ENCODE measurements at regions not wholly inside any gene's neighbourhood (a gene's known extent, or its start where the extent isn't known, plus 50 kb on each side); places are given as distances from the start of the nearest gene placed in this dataset.

GRCh38 chr1:187872550-187872949 lies 1043.8 kb downstream of the PLA2G4A start:
- DNase-seq (ENCODE audit: low read depth): no peak
- no peak for TF ChIP-seq CTCF (conservative IDR thresholded peaks at IDR 0.05; ENCODE audit: low read depth, low read length)
- no peak overlapping the region for H3K4me3 ChIP-seq (ENCODE audit: low read length)

GRCh38 chr1:187873126-187873525 lies 1044.4 kb downstream of the PLA2G4A start:
- no peak overlapping the region for H3K4me3 ChIP-seq (ENCODE audit: low read length)
- TF ChIP-seq CTCF (conservative IDR thresholded peaks at IDR 0.05; ENCODE audit: low read depth, low read length): no peak
- DNase-seq (ENCODE audit: low read depth): peak; percentile 2

GRCh38 chr1:187876775-187877174 lies 1048.0 kb downstream of the PLA2G4A start:
- H3K4me3 ChIP-seq (ENCODE audit: low read length): no peak overlapping the region
- no peak for DNase-seq (ENCODE audit: low read depth)
- TF ChIP-seq CTCF (conservative IDR thresholded peaks at IDR 0.05; ENCODE audit: low read depth, low read length): no peak

GRCh38 chr1:187877220-187877619 lies 1048.5 kb downstream of the PLA2G4A start:
- no peak for DNase-seq (ENCODE audit: low read depth)
- H3K4me3 ChIP-seq (ENCODE audit: low read length): no peak overlapping the region
- no peak for TF ChIP-seq CTCF (conservative IDR thresholded peaks at IDR 0.05; ENCODE audit: low read depth, low read length)

GRCh38 chr1:187878883-187879282 lies 1050.1 kb downstream of the PLA2G4A start:
- TF ChIP-seq CTCF (conservative IDR thresholded peaks at IDR 0.05; ENCODE audit: low read depth, low read length): no peak
- no peak for DNase-seq (ENCODE audit: low read depth)
- no peak overlapping the region for H3K4me3 ChIP-seq (ENCODE audit: low read length)

- no peak for DNase-seq (ENCODE audit: low read depth)
- TF ChIP-seq CTCF (conservative IDR thresholded peaks at IDR 0.05; ENCODE audit: low read depth, low read length): no peak
- H3K4me3 ChIP-seq (ENCODE audit: low read length): no peak overlapping the region
Measured at GRCh38 chr1:187883356-187883755, 1054.6 kb downstream of the PLA2G4A start.

GRCh38 chr1:187891993-187892682 lies 1063.4 kb downstream of the PLA2G4A start:
- H3K4me3 ChIP-seq (ENCODE audit: low read length): no peak overlapping the region
- no peak for DNase-seq (ENCODE audit: low read depth)
- no peak for TF ChIP-seq CTCF (conservative IDR thresholded peaks at IDR 0.05; ENCODE audit: low read depth, low read length)

Data from retinal pigment epithelial cell (primary cell).